Smooth muscle cell (in vitro differentiated cells): ENCODE measurements at regions not wholly inside any gene's neighbourhood (a gene's known extent, or its start where the extent isn't known, plus 50 kb on each side); places are given as distances from the start of the nearest gene placed in this dataset.

Source experiments
- DNase-seq: peaks from one replicate; lab custom pipeline; 2025; ENCODE audit not compliant: unreplicated experiment; lab: John Stamatoyannopoulos, UW
- H2AFZ ChIP-seq: fragments of 200-600 bp; sonication (generic); 2 replicates; pipeline ENCODE4 v1.6.0; 2016; ENCODE audit warnings: antibody characterized with exemption, low read depth, mild to moderate bottlenecking
- H3F3A ChIP-seq: fragments of 200-600 bp; sonication (generic); 2 replicates; pipeline ENCODE4 v1.6.0; 2017; ENCODE audit warnings: antibody characterized with exemption, low read depth
- H3K27ac ChIP-seq: fragments of 200-600 bp; sonication (generic); 2 replicates; pipeline ENCODE4 v1.5.1; 2016; ENCODE audit warnings: low read depth, mild to moderate bottlenecking
- H3K27me3 ChIP-seq: fragments of 200-600 bp; sonication (generic); 2 replicates; pipeline ENCODE4 v1.6.1; 2016; ENCODE audit warnings: low read depth, mild to moderate bottlenecking
- H3K36me3 ChIP-seq: fragments of 200-600 bp; sonication (generic); 2 replicates; pipeline ENCODE4 v1.5.1; 2016; ENCODE audit warnings: low read depth
- H3K4me1 ChIP-seq: fragments of 200-600 bp; sonication (generic); 2 replicates; pipeline ENCODE4 v1.5.1; 2016; ENCODE audit warnings: low read depth
- H3K4me2 ChIP-seq: fragments of 200-600 bp; sonication (generic); 2 replicates; pipeline ENCODE4 v1.6.0; 2016; ENCODE audit warnings: mild to moderate bottlenecking
- H3K4me3 ChIP-seq: fragments of 200-600 bp; sonication (generic); 2 replicates; pipeline ENCODE4 v1.5.1; 2016; ENCODE audit warnings: mild to moderate bottlenecking
- H3K79me2 ChIP-seq: fragments of 200-600 bp; sonication (generic); 2 replicates; pipeline ENCODE4 v1.6.0; 2016; ENCODE audit warnings: low read depth, mild to moderate bottlenecking
- H3K9ac ChIP-seq: fragments of 200-600 bp; sonication (generic); 2 replicates; pipeline ENCODE4 v1.6.0; 2016; ENCODE audit warnings: low read depth
- H3K9me3 ChIP-seq: fragments of 200-600 bp; sonication (generic); replicated peaks from 2 replicates; pipeline ENCODE4 v1.5.1; 2016; ENCODE audit warnings: low read depth
- H4K20me1 ChIP-seq: fragments of 200-600 bp; sonication (generic); 2 replicates; pipeline ENCODE4 v1.6.0; 2016; ENCODE audit warnings: low read depth
- CTCF ChIP-seq: fragments of 200-600 bp; sonication (generic); IDR thresholded peaks from 2 replicates; pipeline ENCODE4 v1.5.1; 2017; ENCODE audit warnings: borderline replicate concordance, mild to moderate bottlenecking, antibody characterized with exemption; ENCODE audit not compliant: insufficient read depth, poor library complexity, severe bottlenecking
- WGBS: methylation state at CpG from one replicate; pipeline ENCODE4 v1.1.7; 2016; ENCODE audit warnings: low lambda C conversion rate; 5-methylcytosine and 5-hydroxymethylcytosine counted together

GRCh38 chrX:99301990-99302389 lies 1108.1 kb downstream of the PCDH19 start:
- Histone ChIP-seq H3K36me3 (no peaks in the 10 kb centered on the region), H3F3A (no peaks in the 10 kb centered on the region), H3K27me3 (no peaks in the 10 kb centered on the region), H3K9ac (no peak overlapping the region), H3K79me2 (no peaks in the 10 kb centered on the region), H4K20me1 (no peaks in the 10 kb centered on the region), H3K4me1 (no peaks in the 10 kb centered on the region), H2AFZ (no peak overlapping the region), H3K4me2 (no peak overlapping the region), H3K9me3 (no peaks in the 10 kb centered on the region), H3K4me3 (no peak overlapping the region), H3K27ac (no peak overlapping the region)
- WGBS = 29% methylated on average over 2 of the region's 2 CpGs
- TF ChIP-seq CTCF = peak; percentile 37
- no peak for DNase-seq

GRCh38 chrX:99271641-99272040 lies 1138.4 kb downstream of the PCDH19 start:
- no peaks in the 10 kb centered on the region for H3K4me1 ChIP-seq
- no peaks in the 10 kb centered on the region for H3F3A ChIP-seq
- H3K4me3 ChIP-seq = no peak overlapping the region
- no peak for DNase-seq
- H3K27ac ChIP-seq = no peak overlapping the region
- no peak overlapping the region for H3K4me2 ChIP-seq
- no peaks in the 10 kb centered on the region for H3K79me2 ChIP-seq
- no peaks in the 10 kb centered on the region for H3K27me3 ChIP-seq
- H3K9me3 ChIP-seq = no peaks in the 10 kb centered on the region
- H3K36me3 ChIP-seq = no peaks in the 10 kb centered on the region
- no peak overlapping the region for H3K9ac ChIP-seq
- WGBS = 86% methylated on average over 8 of the region's 8 CpGs
- H2AFZ ChIP-seq = no peak overlapping the region
- TF ChIP-seq CTCF = no peak
- no peaks in the 10 kb centered on the region for H4K20me1 ChIP-seq

GRCh38 chrX:99266255-99266654 lies 1143.8 kb downstream of the PCDH19 start:
- Histone ChIP-seq H3K36me3 (no peaks in the 10 kb centered on the region), H3K27me3 (no peaks in the 10 kb centered on the region), H3K9ac (no peak overlapping the region), H3K9me3 (no peaks in the 10 kb centered on the region), H2AFZ (no peak overlapping the region), H3K27ac (no peak overlapping the region), H4K20me1 (no peaks in the 10 kb centered on the region), H3K4me1 (no peaks in the 10 kb centered on the region), H3K4me3 (no peak overlapping the region), H3F3A (no peaks in the 10 kb centered on the region), H3K79me2 (no peaks in the 10 kb centered on the region), H3K4me2 (no peak overlapping the region)
- TF ChIP-seq CTCF = no peak
- DNase-seq = no peak
- 70% methylated on average over 2 of the region's 2 CpGs for WGBS

GRCh38 chrX:99248180-99248579 lies 1161.9 kb downstream of the PCDH19 start:
- no peak for DNase-seq
- H3K79me2 ChIP-seq = no peaks in the 10 kb centered on the region
- no peaks in the 10 kb centered on the region for H3K9me3 ChIP-seq
- H3K36me3 ChIP-seq = no peaks in the 10 kb centered on the region
- no peak overlapping the region for H3K4me3 ChIP-seq
- H4K20me1 ChIP-seq = no peaks in the 10 kb centered on the region
- no peaks in the 10 kb centered on the region for H3F3A ChIP-seq
- no peak overlapping the region for H3K9ac ChIP-seq
- peak overlapping the region; percentile 56 for H3K27ac ChIP-seq
- H3K27me3 ChIP-seq = no peaks in the 10 kb centered on the region
- H3K4me1 ChIP-seq = no peaks in the 10 kb centered on the region
- H3K4me2 ChIP-seq = peak overlapping the region; percentile 44
- no peak overlapping the region for H2AFZ ChIP-seq
- TF ChIP-seq CTCF = no peak
